Smooth muscle cell (in vitro differentiated cells): ENCODE measurements at regions not wholly inside any gene's neighbourhood (a gene's known extent, or its start where the extent isn't known, plus 50 kb on each side); places are given as distances from the start of the nearest gene placed in this dataset.

Experiments used
- DNase-seq: peaks from one replicate; lab custom pipeline; 2025; ENCODE audit not compliant: unreplicated experiment; lab: John Stamatoyannopoulos, UW
- H2AFZ ChIP-seq: fragments of 200-600 bp; sonication (generic); 2 replicates; pipeline ENCODE4 v1.6.0; 2016; ENCODE audit warnings: antibody characterized with exemption, low read depth, mild to moderate bottlenecking
- H3F3A ChIP-seq: fragments of 200-600 bp; sonication (generic); 2 replicates; pipeline ENCODE4 v1.6.0; 2017; ENCODE audit warnings: antibody characterized with exemption, low read depth
- H3K27ac ChIP-seq: fragments of 200-600 bp; sonication (generic); 2 replicates; pipeline ENCODE4 v1.5.1; 2016; ENCODE audit warnings: low read depth, mild to moderate bottlenecking
- H3K27me3 ChIP-seq: fragments of 200-600 bp; sonication (generic); 2 replicates; pipeline ENCODE4 v1.6.1; 2016; ENCODE audit warnings: low read depth, mild to moderate bottlenecking
- H3K36me3 ChIP-seq: fragments of 200-600 bp; sonication (generic); 2 replicates; pipeline ENCODE4 v1.5.1; 2016; ENCODE audit warnings: low read depth
- H3K4me1 ChIP-seq: fragments of 200-600 bp; sonication (generic); 2 replicates; pipeline ENCODE4 v1.5.1; 2016; ENCODE audit warnings: low read depth
- H3K4me2 ChIP-seq: fragments of 200-600 bp; sonication (generic); 2 replicates; pipeline ENCODE4 v1.6.0; 2016; ENCODE audit warnings: mild to moderate bottlenecking
- H3K4me3 ChIP-seq: fragments of 200-600 bp; sonication (generic); 2 replicates; pipeline ENCODE4 v1.5.1; 2016; ENCODE audit warnings: mild to moderate bottlenecking
- H3K79me2 ChIP-seq: fragments of 200-600 bp; sonication (generic); 2 replicates; pipeline ENCODE4 v1.6.0; 2016; ENCODE audit warnings: low read depth, mild to moderate bottlenecking
- H3K9ac ChIP-seq: fragments of 200-600 bp; sonication (generic); 2 replicates; pipeline ENCODE4 v1.6.0; 2016; ENCODE audit warnings: low read depth
- H3K9me3 ChIP-seq: fragments of 200-600 bp; sonication (generic); replicated peaks from 2 replicates; pipeline ENCODE4 v1.5.1; 2016; ENCODE audit warnings: low read depth
- H4K20me1 ChIP-seq: fragments of 200-600 bp; sonication (generic); 2 replicates; pipeline ENCODE4 v1.6.0; 2016; ENCODE audit warnings: low read depth
- CTCF ChIP-seq: fragments of 200-600 bp; sonication (generic); IDR thresholded peaks from 2 replicates; pipeline ENCODE4 v1.5.1; 2017; ENCODE audit warnings: borderline replicate concordance, mild to moderate bottlenecking, antibody characterized with exemption; ENCODE audit not compliant: insufficient read depth, poor library complexity, severe bottlenecking
- WGBS: methylation state at CpG from one replicate; pipeline ENCODE4 v1.1.7; 2016; ENCODE audit warnings: low lambda C conversion rate; 5-methylcytosine and 5-hydroxymethylcytosine counted together

GRCh38 chr2:64751286-64752260 is 97.9 kb upstream of the SERTAD2 start:
- DNase-seq, result peak; percentile 100

GRCh38 chr2:64753399-64753798 is 99.7 kb upstream of the SERTAD2 start:
- H3F3A ChIP-seq, result peaks cover 15% of the 10 kb centered on the region
- TF ChIP-seq CTCF, result no peak
- H3K27ac ChIP-seq, result no peak overlapping the region
- WGBS, result 62% methylated on average over 2 of the region's 2 CpGs
- H3K4me3 ChIP-seq, result no peak overlapping the region
- no peak for DNase-seq
- H2AFZ ChIP-seq, result no peak overlapping the region
- H3K79me2 ChIP-seq, result peaks cover under 1% of the 10 kb centered on the region
- no peaks in the 10 kb centered on the region for H4K20me1 ChIP-seq
- H3K9ac ChIP-seq, result no peak overlapping the region
- H3K27me3 ChIP-seq, result no peaks in the 10 kb centered on the region
- H3K4me1 ChIP-seq, result peaks cover 9% of the 10 kb centered on the region
- H3K4me2 ChIP-seq, result no peak overlapping the region
- no peaks in the 10 kb centered on the region for H3K9me3 ChIP-seq
- H3K36me3 ChIP-seq, result no peaks in the 10 kb centered on the region

More at GRCh38 chr2:64751286-64752260, 97.9 kb upstream of the SERTAD2 start:
- Histone ChIP-seq H3K79me2 (peaks cover 14% of the 10 kb centered on the region), H3K9me3 (no peaks in the 10 kb centered on the region), H3K27me3 (no peaks in the 10 kb centered on the region), H2AFZ (peak overlapping the region; percentile 80), H3K9ac (peak overlapping the region; percentile 95), H4K20me1 (no peaks in the 10 kb centered on the region), H3K36me3 (no peaks in the 10 kb centered on the region), H3F3A (peaks cover 15% of the 10 kb centered on the region), H3K4me1 (peaks cover 9% of the 10 kb centered on the region), H3K27ac (peak overlapping the region; percentile 96), H3K4me2 (peak overlapping the region; percentile 92), H3K4me3 (peak overlapping the region; percentile 77)
- peak; percentile 17 for TF ChIP-seq CTCF
- WGBS, result under 1% methylated on average over 55 of the region's 59 CpGs

- Histone ChIP-seq H3K4me2 (no peak overlapping the region), H4K20me1 (no peaks in the 10 kb centered on the region), H3K27me3 (no peaks in the 10 kb centered on the region), H3K36me3 (no peaks in the 10 kb centered on the region), H3K9me3 (no peaks in the 10 kb centered on the region), H3K27ac (no peak overlapping the region), H3K9ac (no peak overlapping the region), H3K4me3 (no peak overlapping the region), H3F3A (peaks cover 11% of the 10 kb centered on the region), H3K4me1 (peaks cover 3% of the 10 kb centered on the region), H3K79me2 (no peaks in the 10 kb centered on the region), H2AFZ (no peak overlapping the region)
- 70% methylated on average over 1 of the region's 1 CpG for WGBS
- no peak for DNase-seq
- no peak for TF ChIP-seq CTCF
Measured at GRCh38 chr2:64754570-64754969, 100.9 kb upstream of the SERTAD2 start.
